ENCODE measurements at regions not wholly inside any gene's neighbourhood (a gene's known extent, or its start where the extent isn't known, plus 50 kb on each side); places are given as distances from the start of the nearest gene placed in this dataset.

GRCh38 chr3:103614719-103615118, 1179.9 kb downstream of the ZPLD1 start:
- Histone ChIP-seq H4K20me1 (ENCODE audit: insufficient read depth, low read length) (no peaks in the 10 kb centered on the region), H2AFZ (ENCODE audit: low read length) (no peak overlapping the region), H3K4me1 (ENCODE audit: low read length) (no peaks in the 10 kb centered on the region), H3K27ac (ENCODE audit: low read length) (no peak overlapping the region), H3K9me2 (replicated peaks; ENCODE audit: insufficient read depth, low read length) (no peaks in the 10 kb centered on the region), H3K27me3 (replicated peaks; ENCODE audit: insufficient read depth, low read length) (no peaks in the 10 kb centered on the region), H3K4me3 (ENCODE audit: low read length) (no peak overlapping the region), H3K79me2 (ENCODE audit: low read length) (no peaks in the 10 kb centered on the region), H3K4me2 (ENCODE audit: low read depth, low read length) (no peak overlapping the region), H3K9ac (ENCODE audit: low read length) (no peak overlapping the region), H3K9me3 (replicated peaks; ENCODE audit: insufficient read depth, low read length) (no peaks in the 10 kb centered on the region), H3K36me3 (replicated peaks; ENCODE audit: insufficient read depth, low read length) (no peaks in the 10 kb centered on the region), H3F3A (ENCODE audit: insufficient read depth, low read length) (no peaks in the 10 kb centered on the region)
- no peak for TF ChIP-seq EZH2phosphoT487 (IDR thresholded peaks at IDR 0.05; ENCODE audit: low read length)
- TF ChIP-seq, protein P1, sequence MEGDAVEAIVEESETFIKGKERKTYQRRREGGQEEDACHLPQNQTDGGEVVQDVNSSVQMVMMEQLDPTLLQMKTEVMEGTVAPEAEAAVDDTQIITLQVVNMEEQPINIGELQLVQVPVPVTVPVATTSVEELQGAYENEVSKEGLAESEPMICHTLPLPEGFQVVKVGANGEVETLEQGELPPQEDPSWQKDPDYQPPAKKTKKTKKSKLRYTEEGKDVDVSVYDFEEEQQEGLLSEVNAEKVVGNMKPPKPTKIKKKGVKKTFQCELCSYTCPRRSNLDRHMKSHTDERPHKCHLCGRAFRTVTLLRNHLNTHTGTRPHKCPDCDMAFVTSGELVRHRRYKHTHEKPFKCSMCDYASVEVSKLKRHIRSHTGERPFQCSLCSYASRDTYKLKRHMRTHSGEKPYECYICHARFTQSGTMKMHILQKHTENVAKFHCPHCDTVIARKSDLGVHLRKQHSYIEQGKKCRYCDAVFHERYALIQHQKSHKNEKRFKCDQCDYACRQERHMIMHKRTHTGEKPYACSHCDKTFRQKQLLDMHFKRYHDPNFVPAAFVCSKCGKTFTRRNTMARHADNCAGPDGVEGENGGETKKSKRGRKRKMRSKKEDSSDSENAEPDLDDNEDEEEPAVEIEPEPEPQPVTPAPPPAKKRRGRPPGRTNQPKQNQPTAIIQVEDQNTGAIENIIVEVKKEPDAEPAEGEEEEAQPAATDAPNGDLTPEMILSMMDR (IDR thresholded peaks at IDR 0.05; ENCODE audit: low read length): no peak
- TF ChIP-seq EZH2 (optimal IDR thresholded peaks at IDR 0.05; ENCODE audit: low read depth, low read length): no peak
- no peak for DNase-seq

- H3K27ac ChIP-seq (ENCODE audit: low read length): no peak overlapping the region
- H3K9ac ChIP-seq (ENCODE audit: low read length): no peak overlapping the region
- DNase-seq: no peak
Measured at GRCh38 chr3:103617961-103618360, 1183.1 kb downstream of the ZPLD1 start.

DNA sequence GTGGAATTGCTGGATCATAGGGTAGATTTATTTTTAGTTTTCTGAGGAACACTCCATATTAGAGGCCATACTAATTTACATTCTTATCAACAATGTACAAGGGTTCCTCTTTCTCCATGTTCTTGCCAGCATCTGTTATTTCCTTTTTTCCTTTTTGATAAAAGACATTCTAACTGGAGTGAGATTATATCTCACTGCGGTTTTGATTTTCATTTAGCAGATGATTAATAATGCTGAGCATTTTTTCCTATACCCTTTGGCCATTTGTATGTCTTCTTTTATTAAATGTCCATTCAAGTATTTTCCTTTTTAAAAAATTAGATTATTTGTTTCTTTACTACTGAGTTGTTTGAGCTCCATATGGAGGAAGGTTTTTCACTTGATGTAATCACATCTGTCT, 1189.5 kb downstream of the ZPLD1 start:
- Histone ChIP-seq H3K4me2 (ENCODE audit: low read depth, low read length) (no peak overlapping the region), H3K9me2 (replicated peaks; ENCODE audit: insufficient read depth, low read length) (no peaks in the 10 kb centered on the region), H3K4me1 (ENCODE audit: low read length) (no peaks in the 10 kb centered on the region), H3K4me3 (ENCODE audit: low read length) (no peak overlapping the region), H3F3A (ENCODE audit: insufficient read depth, low read length) (no peaks in the 10 kb centered on the region), H3K27me3 (replicated peaks; ENCODE audit: insufficient read depth, low read length) (no peaks in the 10 kb centered on the region), H3K9ac (ENCODE audit: low read length) (no peak overlapping the region), H3K27ac (ENCODE audit: low read length) (no peak overlapping the region), H4K20me1 (ENCODE audit: insufficient read depth, low read length) (no peaks in the 10 kb centered on the region), H3K79me2 (ENCODE audit: low read length) (no peaks in the 10 kb centered on the region), H3K9me3 (replicated peaks; ENCODE audit: insufficient read depth, low read length) (no peaks in the 10 kb centered on the region), H2AFZ (ENCODE audit: low read length) (no peak overlapping the region), H3K36me3 (replicated peaks; ENCODE audit: insufficient read depth, low read length) (no peaks in the 10 kb centered on the region)
- DNase-seq: no peak
- TF ChIP-seq EZH2 (optimal IDR thresholded peaks at IDR 0.05; ENCODE audit: low read depth, low read length): no peak
- no peak for TF ChIP-seq EZH2phosphoT487 (IDR thresholded peaks at IDR 0.05; ENCODE audit: low read length)
- TF ChIP-seq, protein P1 (IDR thresholded peaks at IDR 0.05; ENCODE audit: low read length): no peak

More at GRCh38 chr3:103617961-103618360, 1183.1 kb downstream of the ZPLD1 start:
- TF ChIP-seq, protein P1 (IDR thresholded peaks at IDR 0.05; ENCODE audit: low read length): no peak
- TF ChIP-seq EZH2phosphoT487 (IDR thresholded peaks at IDR 0.05; ENCODE audit: low read length) (no peak), EZH2 (optimal IDR thresholded peaks at IDR 0.05; ENCODE audit: low read depth, low read length) (no peak)
- Histone ChIP-seq H3K9me3 (replicated peaks; ENCODE audit: insufficient read depth, low read length) (no peaks in the 10 kb centered on the region), H4K20me1 (ENCODE audit: insufficient read depth, low read length) (no peaks in the 10 kb centered on the region), H3F3A (ENCODE audit: insufficient read depth, low read length) (no peaks in the 10 kb centered on the region), H3K4me3 (ENCODE audit: low read length) (no peak overlapping the region), H3K36me3 (replicated peaks; ENCODE audit: insufficient read depth, low read length) (no peaks in the 10 kb centered on the region), H3K4me2 (ENCODE audit: low read depth, low read length) (no peak overlapping the region), H3K9me2 (replicated peaks; ENCODE audit: insufficient read depth, low read length) (no peaks in the 10 kb centered on the region), H2AFZ (ENCODE audit: low read length) (no peak overlapping the region), H3K27me3 (replicated peaks; ENCODE audit: insufficient read depth, low read length) (no peaks in the 10 kb centered on the region), H3K79me2 (ENCODE audit: low read length) (no peaks in the 10 kb centered on the region), H3K4me1 (ENCODE audit: low read length) (no peaks in the 10 kb centered on the region)

All from MM.1S (cell line).